Prostate gland (tissue), 2 donors: ENCODE measurements at regions not wholly inside any gene's neighbourhood (a gene's known extent, or its start where the extent isn't known, plus 50 kb on each side); places are given as distances from the start of the nearest gene placed in this dataset.

Experiments used
- CTCF ChIP-seq, 4 experiments: fragments of 200-600 bp in 2 of 4; fragments of 450-650 bp in 2 of 4; sonication (generic) in 2 of 4; IDR thresholded peaks; 1 replicate in 3 of 4; 2 replicates in 1 of 4; pipeline ENCODE4 v1.5.1; 2016 to 2019; ENCODE audit warnings: antibody characterized with exemption in 4 of 4, mild to moderate bottlenecking in 2 of 4, moderate library complexity in 2 of 4
- POLR2A ChIP-seq: fragments of 450-650 bp; IDR thresholded peaks from one replicate; pipeline ENCODE4 v1.6.1; 2016; ENCODE audit warnings: antibody characterized with exemption, mild to moderate bottlenecking
- POLR2AphosphoS5 ChIP-seq: sonication (generic); formaldehyde crosslinking; IDR thresholded peaks from one replicate; pipeline ENCODE4 v1.6.1; 2017; ENCODE audit warnings: antibody characterized with exemption

- TF ChIP-seq CTCF (IDR thresholded peaks at IDR 0.05) (no peak), POLR2A (no peak), POLR2AphosphoS5 (no peak)
These were observed 817.9 kb downstream of the PLA2G4A start for GRCh38 chr1:187646536-187647107.
